PFSK-1 (cell line): ENCODE measurements at regions not wholly inside any gene's neighbourhood (a gene's known extent, or its start where the extent isn't known, plus 50 kb on each side); places are given as distances from the start of the nearest gene placed in this dataset.

Source experiments
- POLR2AphosphoS5 ChIP-seq: IDR thresholded peaks from 2 replicates; pipeline ENCODE4 v1.6.1; 2012; ENCODE audit warnings: low read depth, mild to moderate bottlenecking, control low read depth, low read length, moderate library complexity
- TF ChIP-seq, protein P1 (sequence below), 2 experiments: IDR thresholded peaks; 2 replicates each; pipeline versions ENCODE4 v1.6.1 to v1.8.0; 2011 to 2012; ENCODE audit warnings: low read depth in 2 of 2, low read length in 2 of 2, control low read depth in 1 of 2, inconsistent platforms in 1 of 2, mild to moderate bottlenecking in 1 of 2, moderate library complexity in 1 of 2; ENCODE audit not compliant: insufficient read depth in 1 of 2

DNA sequence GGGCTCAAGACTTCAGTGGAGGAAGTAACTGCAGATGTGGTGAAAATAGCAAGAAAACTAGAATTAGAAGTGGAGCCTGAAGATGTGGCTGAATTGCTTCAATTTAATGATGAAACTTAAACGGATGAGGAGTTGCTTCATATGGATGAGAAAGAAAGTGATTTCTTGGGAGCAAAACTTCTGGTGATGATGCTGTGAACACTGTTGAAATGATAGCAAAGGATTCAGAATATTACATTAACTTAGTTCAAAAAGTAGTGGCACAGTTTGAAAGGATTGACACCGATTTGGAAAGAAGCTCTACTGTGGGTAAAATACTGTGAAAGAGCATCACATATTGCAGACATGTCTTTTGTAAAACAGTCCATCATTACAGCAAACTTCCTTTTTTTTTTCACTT is 638.0 kb downstream of the NYAP2 start:
- no peak for TF ChIP-seq POLR2AphosphoS5
- TF ChIP-seq, protein P1, sequence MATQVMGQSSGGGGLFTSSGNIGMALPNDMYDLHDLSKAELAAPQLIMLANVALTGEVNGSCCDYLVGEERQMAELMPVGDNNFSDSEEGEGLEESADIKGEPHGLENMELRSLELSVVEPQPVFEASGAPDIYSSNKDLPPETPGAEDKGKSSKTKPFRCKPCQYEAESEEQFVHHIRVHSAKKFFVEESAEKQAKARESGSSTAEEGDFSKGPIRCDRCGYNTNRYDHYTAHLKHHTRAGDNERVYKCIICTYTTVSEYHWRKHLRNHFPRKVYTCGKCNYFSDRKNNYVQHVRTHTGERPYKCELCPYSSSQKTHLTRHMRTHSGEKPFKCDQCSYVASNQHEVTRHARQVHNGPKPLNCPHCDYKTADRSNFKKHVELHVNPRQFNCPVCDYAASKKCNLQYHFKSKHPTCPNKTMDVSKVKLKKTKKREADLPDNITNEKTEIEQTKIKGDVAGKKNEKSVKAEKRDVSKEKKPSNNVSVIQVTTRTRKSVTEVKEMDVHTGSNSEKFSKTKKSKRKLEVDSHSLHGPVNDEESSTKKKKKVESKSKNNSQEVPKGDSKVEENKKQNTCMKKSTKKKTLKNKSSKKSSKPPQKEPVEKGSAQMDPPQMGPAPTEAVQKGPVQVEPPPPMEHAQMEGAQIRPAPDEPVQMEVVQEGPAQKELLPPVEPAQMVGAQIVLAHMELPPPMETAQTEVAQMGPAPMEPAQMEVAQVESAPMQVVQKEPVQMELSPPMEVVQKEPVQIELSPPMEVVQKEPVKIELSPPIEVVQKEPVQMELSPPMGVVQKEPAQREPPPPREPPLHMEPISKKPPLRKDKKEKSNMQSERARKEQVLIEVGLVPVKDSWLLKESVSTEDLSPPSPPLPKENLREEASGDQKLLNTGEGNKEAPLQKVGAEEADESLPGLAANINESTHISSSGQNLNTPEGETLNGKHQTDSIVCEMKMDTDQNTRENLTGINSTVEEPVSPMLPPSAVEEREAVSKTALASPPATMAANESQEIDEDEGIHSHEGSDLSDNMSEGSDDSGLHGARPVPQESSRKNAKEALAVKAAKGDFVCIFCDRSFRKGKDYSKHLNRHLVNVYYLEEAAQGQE (IDR thresholded peaks at IDR 0.05; ENCODE audit: insufficient read depth in 1 of 2, low read depth in 2 of 2, low read length in 2 of 2) = no peak
